H1 (cell line): ENCODE measurements at regions not wholly inside any gene's neighbourhood (a gene's known extent, or its start where the extent isn't known, plus 50 kb on each side); places are given as distances from the start of the nearest gene placed in this dataset.
A peak's percentile ranks its signal among the peaks of the same experiment; 100 is the strongest.

Experiments used
- CTCF ChIA-PET: fragments of 300-600 bp; sonication (Branson Sonifier 250); formaldehyde crosslinking; loops from one replicate; lab custom pipeline; 2021; ENCODE audit not compliant: partially characterized antibody; lab: Charles Lee
- POLR2A ChIA-PET: fragments of 300-600 bp; sonication (Branson Sonifier 250); formaldehyde crosslinking; loops from one replicate; lab custom pipeline; 2021; ENCODE audit warnings: inconsistent platforms; ENCODE audit not compliant: partially characterized antibody; lab: Charles Lee
- DNase-seq, 2 experiments: peaks; one replicate each; pipeline versions ENCODE4 v3.0.0 to v3.0.0-alpha.2; 2010 to 2022; ENCODE audit warnings: low spot score in 2 of 2, low read depth in 1 of 2, mixed read lengths in 1 of 2
- FAIRE-seq: peaks from 2 replicates; lab custom pipeline; 2011; peaks lifted over from hg19 to GRCh38; lab: Jason Lieb, UNC
- H2AFZ ChIP-seq: 2 replicates; pipeline ENCODE4 v1.8.1; 2012; ENCODE audit warnings: low read length, inconsistent platforms
- H2AK5ac ChIP-seq: 2 replicates; pipeline ENCODE4 v1.6.1; 2013; ENCODE audit warnings: low read depth, low read length
- H2BK120ac ChIP-seq: replicated peaks from 2 replicates; pipeline ENCODE3; 2013; ENCODE audit warnings: low read depth, low read length, inconsistent platforms
- H2BK12ac ChIP-seq: 2 replicates; pipeline ENCODE4 v1.6.1; 2013; ENCODE audit warnings: low read depth, low read length
- H2BK15ac ChIP-seq: 2 replicates; pipeline ENCODE4 v1.6.1; 2013; ENCODE audit warnings: low read length
- H2BK20ac ChIP-seq: 2 replicates; pipeline ENCODE4 v1.6.1; 2013; ENCODE audit warnings: low read length
- H2BK5ac ChIP-seq: 2 replicates; pipeline ENCODE4 v1.6.1; 2013; ENCODE audit warnings: low read depth, low read length
- H3K14ac ChIP-seq: 2 replicates; pipeline ENCODE4 v1.6.1; 2013; ENCODE audit warnings: inconsistent platforms; ENCODE audit not compliant: insufficient read length
- H3K18ac ChIP-seq: 2 replicates; pipeline ENCODE4 v1.6.1; 2013; ENCODE audit warnings: low read length; ENCODE audit errors: extremely low read depth
- H3K23ac ChIP-seq: 2 replicates; pipeline ENCODE4 v1.6.1; 2013; ENCODE audit warnings: inconsistent platforms; ENCODE audit not compliant: insufficient read length
- H3K23me2 ChIP-seq: 2 replicates; pipeline ENCODE4 v1.6.1; 2013; ENCODE audit warnings: low read depth, low read length
- H3K27ac ChIP-seq: 2 replicates; pipeline ENCODE4 v1.6.1; 2011; ENCODE audit warnings: low read depth, low read length, inconsistent platforms
- H3K27me3 ChIP-seq, 4 experiments: replicated peaks in 1 of 4; 1 replicate in 1 of 4; 2 replicates in 3 of 4; pipeline versions ENCODE4 v1.6.1 to v1.8.1; 2011 to 2013; ENCODE audit warnings: low read length in 3 of 4, mild to moderate bottlenecking in 3 of 4, inconsistent platforms in 2 of 4, mixed read lengths in 2 of 4, moderate library complexity in 1 of 4; ENCODE audit not compliant: control insufficient read depth in 3 of 4, insufficient read depth in 3 of 4; ENCODE audit errors: extremely low read depth in 1 of 4
- H3K36me3 ChIP-seq, 4 experiments: 2 replicates each; pipeline versions ENCODE4 v1.6.1 to v1.8.1; 2011 to 2013; ENCODE audit warnings: mild to moderate bottlenecking in 4 of 4, low read length in 3 of 4, moderate library complexity in 2 of 4, control low read depth in 1 of 4, inconsistent platforms in 1 of 4; ENCODE audit not compliant: insufficient read depth in 4 of 4, control insufficient read depth in 2 of 4
- H3K4ac ChIP-seq: replicated peaks from 2 replicates; pipeline ENCODE3; 2013; ENCODE audit warnings: low read length, low read depth, mixed read lengths, inconsistent platforms; ENCODE audit not compliant: insufficient read length
- H3K4me1 ChIP-seq, 4 experiments: replicated peaks in 1 of 4; 1 replicate in 1 of 4; 2 replicates in 3 of 4; pipeline versions ENCODE4 v1.6.1 to v1.8.1; 2011 to 2013; ENCODE audit warnings: low read length in 3 of 4, inconsistent platforms in 2 of 4, mixed read lengths in 1 of 4; ENCODE audit not compliant: insufficient read depth in 4 of 4, control insufficient read depth in 3 of 4
- H3K4me2 ChIP-seq, 2 experiments: 2 replicates each; pipeline versions ENCODE4 v1.6.1 to v1.8.1; 2011 to 2013; ENCODE audit warnings: low read depth in 2 of 2, low read length in 2 of 2, control low read depth in 1 of 2, inconsistent platforms in 1 of 2, mild to moderate bottlenecking in 1 of 2; ENCODE audit not compliant: insufficient read depth in 1 of 2
- H3K4me3 ChIP-seq, 4 experiments: fragments of 200-600, 300-600 bp in 1 of 4; sonication (generic), shearing (Covaris generic), sonication (Bioruptor Twin) in 1 of 4; 2 replicates each; pipeline versions ENCODE4 v1.5.1 to v1.8.1; 2011 to 2016; ENCODE audit warnings: low read length in 4 of 4, low read depth in 3 of 4, control low read depth in 2 of 4, inconsistent platforms in 2 of 4, mild to moderate bottlenecking in 2 of 4, mixed read lengths in 1 of 4, moderate library complexity in 1 of 4; ENCODE audit not compliant: insufficient read depth in 2 of 4; ENCODE audit errors: extremely low read depth in 1 of 4
- H3K56ac ChIP-seq: replicated peaks from 2 replicates; pipeline ENCODE3; 2013; ENCODE audit warnings: low read depth, mild to moderate bottlenecking, mixed read lengths, low read length, inconsistent platforms; ENCODE audit not compliant: insufficient read length
- H3K79me1 ChIP-seq: 2 replicates; pipeline ENCODE4 v1.6.1; 2013; ENCODE audit warnings: low read depth, low read length, control low read depth
- H3K79me2 ChIP-seq, 2 experiments: 2 replicates each; pipeline versions ENCODE4 v1.6.1 to v1.8.1; 2012 to 2013; ENCODE audit warnings: low read length in 2 of 2, mild to moderate bottlenecking in 2 of 2, inconsistent platforms in 1 of 2; ENCODE audit not compliant: insufficient read depth in 2 of 2, control insufficient read depth in 1 of 2
- H3K9ac ChIP-seq, 4 experiments: replicated peaks in 1 of 4; 1 replicate in 1 of 4; 2 replicates in 3 of 4; pipeline versions ENCODE4 v1.6.1 to v1.8.1; 2011 to 2013; ENCODE audit warnings: low read depth in 3 of 4, low read length in 3 of 4, control low read depth in 2 of 4, mild to moderate bottlenecking in 2 of 4, moderate library complexity in 2 of 4, inconsistent platforms in 1 of 4; ENCODE audit errors: extremely low read depth in 1 of 4
- H3K9me3 ChIP-seq, 2 experiments: 2 replicates each; pipeline versions ENCODE4 v1.6.1 to v1.8.1; 2012 to 2013; ENCODE audit warnings: mild to moderate bottlenecking in 2 of 2, moderate library complexity in 2 of 2, control low read depth in 1 of 2, inconsistent platforms in 1 of 2, low read depth in 1 of 2, low read length in 1 of 2, mixed read lengths in 1 of 2; ENCODE audit not compliant: insufficient read depth in 2 of 2
- H4K20me1 ChIP-seq, 2 experiments: replicated peaks in 1 of 2; 2 replicates each; pipeline versions ENCODE3 to v1.8.1; 2011 to 2013; ENCODE audit warnings: inconsistent platforms in 2 of 2, low read length in 2 of 2, mild to moderate bottlenecking in 1 of 2; ENCODE audit not compliant: insufficient read depth in 2 of 2, control insufficient read depth in 1 of 2
- H4K5ac ChIP-seq: 2 replicates; pipeline ENCODE4 v1.6.1; 2013; ENCODE audit warnings: low read length, low read depth, mixed read lengths, inconsistent platforms; ENCODE audit not compliant: insufficient read length
- H4K8ac ChIP-seq: 2 replicates; pipeline ENCODE4 v1.8.0; 2013; ENCODE audit warnings: mild to moderate bottlenecking, moderate library complexity, low read length, inconsistent platforms; ENCODE audit not compliant: insufficient read depth; ENCODE audit errors: extremely low read depth
- H4K91ac ChIP-seq: replicated peaks from 2 replicates; pipeline ENCODE3; 2013; ENCODE audit warnings: low read length, mixed read lengths, inconsistent platforms; ENCODE audit not compliant: insufficient read length
- ASH2L ChIP-seq: fragments of 200-600, 300-600 bp; sonication (generic); IDR thresholded peaks from one replicate; pipeline ENCODE4 v1.7.1; 2017; ENCODE audit warnings: low read length
- CBX5 ChIP-seq: fragments of 300-800, 300-1000 bp; sonication (generic); IDR thresholded peaks from 2 replicates; pipeline ENCODE4 v1.7.1; 2016; ENCODE audit warnings: antibody characterized with exemption, low read length, low read depth
- CREB1 ChIP-seq: IDR thresholded peaks from 2 replicates; pipeline ENCODE4 v1.6.1; 2012; ENCODE audit warnings: inconsistent platforms
- FOSL1 ChIP-seq: IDR thresholded peaks from 2 replicates; pipeline ENCODE4 v1.6.1; 2011; ENCODE audit warnings: mild to moderate bottlenecking, low read depth, low read length, moderate library complexity; ENCODE audit not compliant: insufficient read depth
- NANOG ChIP-seq: IDR thresholded peaks from 2 replicates; pipeline ENCODE4 v1.6.1; 2011; ENCODE audit warnings: low read length, low read depth, mild to moderate bottlenecking, inconsistent platforms; ENCODE audit not compliant: insufficient read depth, poor library complexity, severe bottlenecking
- POLR2A ChIP-seq, 2 experiments: IDR thresholded peaks; 1 replicate in 1 of 2; 2 replicates in 1 of 2; pipeline ENCODE4 v1.6.1; 2011; ENCODE audit warnings: low read depth in 2 of 2, low read length in 2 of 2, mild to moderate bottlenecking in 2 of 2; ENCODE audit errors: control extremely low read depth in 1 of 2
- POLR2AphosphoS5 ChIP-seq: IDR thresholded peaks from 2 replicates; pipeline ENCODE4 v1.6.1; 2011; ENCODE audit warnings: low read depth, low read length
- RFX5 ChIP-seq: IDR thresholded peaks from 2 replicates; pipeline ENCODE4 v1.6.1; 2011; ENCODE audit warnings: low read depth, low read length, improper control_type of control experiment, borderline replicate concordance
- SIX5 ChIP-seq: IDR thresholded peaks from 2 replicates; pipeline ENCODE4 v1.6.1; 2011; ENCODE audit warnings: mild to moderate bottlenecking, low read depth, low read length
- SP4 ChIP-seq: IDR thresholded peaks from 2 replicates; pipeline ENCODE4 v1.6.1; 2012; ENCODE audit warnings: low read length, inconsistent platforms
- YY1 ChIP-seq: IDR thresholded peaks from 2 replicates; pipeline ENCODE4 v1.6.1; 2011; ENCODE audit warnings: low read depth, mild to moderate bottlenecking, low read length
- WGBS, 2 experiments: shearing (Covaris generic) in 1 of 2; methylation state at CpG; one replicate each; pipeline versions ENCODE4 v1.1.6 to v1.1.7; 2013 to 2015; ENCODE audit warnings: low lambda C conversion rate in 2 of 2, mixed read lengths in 2 of 2, inconsistent platforms in 1 of 2, low coverage in 1 of 2, missing lambda C conversion rate in 1 of 2; ENCODE audit not compliant: insufficient replicate concordance in 2 of 2, insufficient coverage in 1 of 2, insufficient read length in 1 of 2; ENCODE audit errors: extremely low coverage in 1 of 2, missing lambda C conversion rate in 1 of 2; 5-methylcytosine and 5-hydroxymethylcytosine counted together
- TF ChIP-seq, protein P1 (sequence below): IDR thresholded peaks from 2 replicates; pipeline ENCODE4 v1.6.1; 2012; ENCODE audit warnings: low read length, inconsistent platforms

GRCh38 chr22:48866906-48867681 is 960.6 kb downstream of the BRD1 start:
- no peak overlapping the region for H3K4me2 ChIP-seq
- no peaks in the 10 kb centered on the region for H3K79me2 ChIP-seq
- FAIRE-seq (no peak), DNase-seq (no peak)
- peaks cover 0 to 2% (median 0%) of the 10 kb centered on the region in 4 experiments; a peak in 1 of 7 replicates for H3K4me1 ChIP-seq
- no peak overlapping the region for H2BK5ac ChIP-seq
- no peak overlapping the region for H3K27ac ChIP-seq
- no peak overlapping the region for H3K18ac ChIP-seq
- H3K23me2 ChIP-seq, result no peaks in the 10 kb centered on the region; the same call in 1 of the 2 replicates
- H3K79me1 ChIP-seq, result no peaks in the 10 kb centered on the region
- no peak overlapping the region for H3K14ac ChIP-seq
- H4K91ac ChIP-seq, result peak overlapping the region; percentile 42
- no peak overlapping the region for H2AFZ ChIP-seq
- H3K4me3 ChIP-seq, result no peak overlapping the region
- no peak overlapping the region for H4K8ac ChIP-seq
- CTCF ChIA-PET, result interaction anchor here (0.6 to 1.8 kb wide), 6 partner anchors 8 to 497 kb away, joined by 3 to 4 read pairs (median 4); no protein-coding TSS in a partner anchor
- H3K23ac ChIP-seq, result no peak overlapping the region
- 94% methylated on average over 21 of the region's 22 CpGs; no CpG with 5 or more reads in 1 of the 2 experiments for WGBS, 2 experiments
- H3K56ac ChIP-seq, result no peak overlapping the region
- no peak overlapping the region for H3K4ac ChIP-seq
- H4K5ac ChIP-seq, result no peak overlapping the region
- H2AK5ac ChIP-seq, result no peak overlapping the region
- H3K9ac ChIP-seq, result no peak overlapping the region
- H2BK20ac ChIP-seq, result no peak overlapping the region
- POLR2A ChIA-PET, result no interaction called here
- no peak overlapping the region for H2BK15ac ChIP-seq
- peaks cover 0 to 2% of the 10 kb centered on the region in 2 experiments for H4K20me1 ChIP-seq
- no peaks in the 10 kb centered on the region for H3K36me3 ChIP-seq
- H2BK120ac ChIP-seq, result no peak overlapping the region
- H2BK12ac ChIP-seq, result no peak overlapping the region
- no peaks in the 10 kb centered on the region for H3K9me3 ChIP-seq
- no peaks in the 10 kb centered on the region; a peak in 1 of 7 replicates for H3K27me3 ChIP-seq
- TF ChIP-seq CBX5 (no peak), YY1 (no peak), RFX5 (no peak), POLR2A (IDR thresholded peaks at IDR 0.05; ENCODE audit: control extremely low read depth in 1 of 2, low read depth in 2 of 2, low read length in 2 of 2) (no peak), NANOG (no peak), FOSL1 (no peak), CREB1 (no peak), SP4 (no peak), POLR2AphosphoS5 (no peak), SIX5 (no peak), ASH2L (no peak)
- TF ChIP-seq, protein P1, sequence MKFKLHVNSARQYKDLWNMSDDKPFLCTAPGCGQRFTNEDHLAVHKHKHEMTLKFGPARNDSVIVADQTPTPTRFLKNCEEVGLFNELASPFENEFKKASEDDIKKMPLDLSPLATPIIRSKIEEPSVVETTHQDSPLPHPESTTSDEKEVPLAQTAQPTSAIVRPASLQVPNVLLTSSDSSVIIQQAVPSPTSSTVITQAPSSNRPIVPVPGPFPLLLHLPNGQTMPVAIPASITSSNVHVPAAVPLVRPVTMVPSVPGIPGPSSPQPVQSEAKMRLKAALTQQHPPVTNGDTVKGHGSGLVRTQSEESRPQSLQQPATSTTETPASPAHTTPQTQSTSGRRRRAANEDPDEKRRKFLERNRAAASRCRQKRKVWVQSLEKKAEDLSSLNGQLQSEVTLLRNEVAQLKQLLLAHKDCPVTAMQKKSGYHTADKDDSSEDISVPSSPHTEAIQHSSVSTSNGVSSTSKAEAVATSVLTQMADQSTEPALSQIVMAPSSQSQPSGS, result no peak
